ENCODE measurements at regions not wholly inside any gene's neighbourhood (a gene's known extent, or its start where the extent isn't known, plus 50 kb on each side); places are given as distances from the start of the nearest gene placed in this dataset.
"Not testable (repeated sequence)": the region's sequence is repeated elsewhere in the genome, so short reads cannot be mapped to it uniquely, and the experiment has no call there.

- FAIRE-seq: no peak
These were observed 195.5 kb downstream of the ANXA1 start for GRCh38 chr9:73347123-73347522.

GRCh38 chr9:73347720-73348119, 196.1 kb downstream of the ANXA1 start:
- FAIRE-seq: no peak

GRCh38 chr9:73348471-73348870, 196.8 kb downstream of the ANXA1 start:
- no peak for FAIRE-seq

- FAIRE-seq: no peak
These were observed 197.8 kb downstream of the ANXA1 start for GRCh38 chr9:73349476-73349875.

- no peak for FAIRE-seq
These were observed 205.9 kb downstream of the ANXA1 start for GRCh38 chr9:73357607-73358006.

- FAIRE-seq: no peak
These were observed 218.4 kb downstream of the ANXA1 start for GRCh38 chr9:73370053-73370452.

- no peak for FAIRE-seq
These were observed 220.1 kb downstream of the ANXA1 start for GRCh38 chr9:73371801-73372200.

GRCh38 chr9:73380411-73380810, 228.7 kb downstream of the ANXA1 start:
- no peak for FAIRE-seq

- FAIRE-seq: no peak
These were observed 250.7 kb downstream of the ANXA1 start for GRCh38 chr9:73402081-73403028.

GRCh38 chr9:73411494-73411893, 259.8 kb downstream of the ANXA1 start:
- FAIRE-seq: no peak

- no peak for FAIRE-seq
These were observed 261.2 kb downstream of the ANXA1 start for GRCh38 chr9:73412874-73413273.

GRCh38 chr9:73423891-73424290, 272.2 kb downstream of the ANXA1 start:
- FAIRE-seq: no peak

- FAIRE-seq: no peak
These were observed 274.6 kb downstream of the ANXA1 start for GRCh38 chr9:73426269-73426668.

GRCh38 chr9:73434826-73435225, 283.2 kb downstream of the ANXA1 start:
- no peak for FAIRE-seq

- FAIRE-seq: no peak
These were observed 286.1 kb downstream of the ANXA1 start for GRCh38 chr9:73437758-73438157.

GRCh38 chr9:73439839-73440238, 288.2 kb downstream of the ANXA1 start:
- not testable (repeated sequence) for FAIRE-seq

GRCh38 chr9:73441223-73441622, 289.6 kb downstream of the ANXA1 start:
- FAIRE-seq: no peak

- FAIRE-seq: no peak
These were observed 290.5 kb downstream of the ANXA1 start for GRCh38 chr9:73441890-73442818.

GRCh38 chr9:73444821-73445220, 293.2 kb downstream of the ANXA1 start:
- no peak for FAIRE-seq

GRCh38 chr9:73445384-73445783, 293.7 kb downstream of the ANXA1 start:
- FAIRE-seq: not testable (repeated sequence)

GRCh38 chr9:73446306-73446705, 294.6 kb downstream of the ANXA1 start:
- FAIRE-seq: no peak

- FAIRE-seq: no peak
These were observed 299.3 kb downstream of the ANXA1 start for GRCh38 chr9:73451003-73451402.

- peak; percentile 68 for FAIRE-seq
These were observed 308.2 kb downstream of the ANXA1 start for GRCh38 chr9:73459817-73460216.

All from colon (tissue), 2 donors.